ENCODE measurements at regions not wholly inside any gene's neighbourhood (a gene's known extent, or its start where the extent isn't known, plus 50 kb on each side); places are given as distances from the start of the nearest gene placed in this dataset.

- no peak overlapping the region for H3K9ac ChIP-seq (ENCODE audit: low read length in 5 of 5)
- no peak overlapping the region for H3K27ac ChIP-seq (ENCODE audit: low read depth, low read length)
- no peak overlapping the region for H3K4me3 ChIP-seq (ENCODE audit: low read depth in 1 of 5, low read length in 5 of 5)
- H3K36me3 ChIP-seq (ENCODE audit: control insufficient read depth in 5 of 5, insufficient read depth in 5 of 5, low read length in 5 of 5) = no peaks in the 10 kb centered on the region
- peaks cover 0 to 2% (median 0%) of the 10 kb centered on the region in 5 donors for H3K9me3 ChIP-seq (ENCODE audit: control insufficient read depth in 5 of 5, low read length in 5 of 5)
- peaks cover 0 to 19% (median 6%) of the 10 kb centered on the region in 5 donors for H3K4me1 ChIP-seq (ENCODE audit: control insufficient read depth in 5 of 5, insufficient read depth in 5 of 5, low read length in 5 of 5)
- no peaks in the 10 kb centered on the region for H3K27me3 ChIP-seq (ENCODE audit: control insufficient read depth in 5 of 5, insufficient read depth in 4 of 5, low read length in 5 of 5)
Measured at GRCh38 chr6:133814797-133815196, 74.1 kb upstream of the TCF21 start.

GRCh38 chr6:133815313-133815712 is 73.6 kb upstream of the TCF21 start:
- Histone ChIP-seq H3K9ac (ENCODE audit: low read length in 5 of 5) (no peak overlapping the region), H3K27ac (ENCODE audit: low read depth, low read length) (no peak overlapping the region), H3K27me3 (ENCODE audit: control insufficient read depth in 5 of 5, insufficient read depth in 4 of 5, low read length in 5 of 5) (no peaks in the 10 kb centered on the region), H3K36me3 (ENCODE audit: control insufficient read depth in 5 of 5, insufficient read depth in 5 of 5, low read length in 5 of 5) (no peaks in the 10 kb centered on the region), H3K9me3 (ENCODE audit: control insufficient read depth in 5 of 5, low read length in 5 of 5) (peaks cover 0 to 2% (median 0%) of the 10 kb centered on the region in 5 donors), H3K4me3 (ENCODE audit: low read depth in 1 of 5, low read length in 5 of 5) (no peak overlapping the region), H3K4me1 (ENCODE audit: control insufficient read depth in 5 of 5, insufficient read depth in 5 of 5, low read length in 5 of 5) (peaks cover 0 to 19% (median 6%) of the 10 kb centered on the region in 5 donors)

GRCh38 chr6:133816171-133816570 is 72.7 kb upstream of the TCF21 start:
- no peak overlapping the region for H3K9ac ChIP-seq (ENCODE audit: low read length in 5 of 5)
- peaks cover 0 to 19% (median 6%) of the 10 kb centered on the region in 5 donors for H3K4me1 ChIP-seq (ENCODE audit: control insufficient read depth in 5 of 5, insufficient read depth in 5 of 5, low read length in 5 of 5)
- no peak overlapping the region for H3K4me3 ChIP-seq (ENCODE audit: low read depth in 1 of 5, low read length in 5 of 5)
- H3K27ac ChIP-seq (ENCODE audit: low read depth, low read length) = no peak overlapping the region
- peaks cover 0 to 2% (median 0%) of the 10 kb centered on the region in 5 donors for H3K9me3 ChIP-seq (ENCODE audit: control insufficient read depth in 5 of 5, low read length in 5 of 5)
- H3K27me3 ChIP-seq (ENCODE audit: control insufficient read depth in 5 of 5, insufficient read depth in 4 of 5, low read length in 5 of 5) = no peaks in the 10 kb centered on the region
- H3K36me3 ChIP-seq (ENCODE audit: control insufficient read depth in 5 of 5, insufficient read depth in 5 of 5, low read length in 5 of 5) = no peaks in the 10 kb centered on the region

- Histone ChIP-seq H3K9me3 (ENCODE audit: control insufficient read depth in 5 of 5, low read length in 5 of 5) (peaks cover 0 to 2% (median 0%) of the 10 kb centered on the region in 5 donors), H3K36me3 (ENCODE audit: control insufficient read depth in 5 of 5, insufficient read depth in 5 of 5, low read length in 5 of 5) (no peaks in the 10 kb centered on the region), H3K9ac (ENCODE audit: low read length in 5 of 5) (no peak overlapping the region), H3K4me1 (ENCODE audit: control insufficient read depth in 5 of 5, insufficient read depth in 5 of 5, low read length in 5 of 5) (peaks cover 0 to 19% (median 6%) of the 10 kb centered on the region in 5 donors), H3K27me3 (ENCODE audit: control insufficient read depth in 5 of 5, insufficient read depth in 4 of 5, low read length in 5 of 5) (no peaks in the 10 kb centered on the region), H3K4me3 (ENCODE audit: low read depth in 1 of 5, low read length in 5 of 5) (no peak overlapping the region), H3K27ac (ENCODE audit: low read depth, low read length) (no peak overlapping the region)
Measured at GRCh38 chr6:133817460-133818047, 71.4 kb upstream of the TCF21 start.

GRCh38 chr6:133818320-133818719 is 70.6 kb upstream of the TCF21 start:
- Histone ChIP-seq H3K4me1 (ENCODE audit: control insufficient read depth in 5 of 5, insufficient read depth in 5 of 5, low read length in 5 of 5) (peaks cover 0 to 19% (median 6%) of the 10 kb centered on the region in 5 donors), H3K4me3 (ENCODE audit: low read depth in 1 of 5, low read length in 5 of 5) (no peak overlapping the region), H3K9ac (ENCODE audit: low read length in 5 of 5) (no peak overlapping the region), H3K27me3 (ENCODE audit: control insufficient read depth in 5 of 5, insufficient read depth in 4 of 5, low read length in 5 of 5) (no peaks in the 10 kb centered on the region), H3K36me3 (ENCODE audit: control insufficient read depth in 5 of 5, insufficient read depth in 5 of 5, low read length in 5 of 5) (no peaks in the 10 kb centered on the region), H3K27ac (ENCODE audit: low read depth, low read length) (no peak overlapping the region), H3K9me3 (ENCODE audit: control insufficient read depth in 5 of 5, low read length in 5 of 5) (peaks cover 0 to 2% (median 0%) of the 10 kb centered on the region in 5 donors)

- no peak overlapping the region for H3K9ac ChIP-seq (ENCODE audit: low read length in 5 of 5)
- no peak overlapping the region for H3K4me3 ChIP-seq (ENCODE audit: low read depth in 1 of 5, low read length in 5 of 5)
- no peaks in the 10 kb centered on the region for H3K36me3 ChIP-seq (ENCODE audit: control insufficient read depth in 5 of 5, insufficient read depth in 5 of 5, low read length in 5 of 5)
- H3K27ac ChIP-seq (ENCODE audit: low read depth, low read length) = no peak overlapping the region
- H3K9me3 ChIP-seq (ENCODE audit: control insufficient read depth in 5 of 5, low read length in 5 of 5) = peaks cover 0 to 2% (median 0%) of the 10 kb centered on the region in 5 donors
- peaks cover 0 to 14% (median 4%) of the 10 kb centered on the region in 5 donors for H3K4me1 ChIP-seq (ENCODE audit: control insufficient read depth in 5 of 5, insufficient read depth in 5 of 5, low read length in 5 of 5)
- no peaks in the 10 kb centered on the region for H3K27me3 ChIP-seq (ENCODE audit: control insufficient read depth in 5 of 5, insufficient read depth in 4 of 5, low read length in 5 of 5)
Measured at GRCh38 chr6:133820208-133820607, 68.7 kb upstream of the TCF21 start.

GRCh38 chr6:133827766-133828165 is 61.1 kb upstream of the TCF21 start:
- no peaks in the 10 kb centered on the region for H3K27me3 ChIP-seq (ENCODE audit: control insufficient read depth in 5 of 5, insufficient read depth in 4 of 5, low read length in 5 of 5)
- H3K9ac ChIP-seq (ENCODE audit: low read length in 5 of 5) = no peak overlapping the region

GRCh38 chr6:133833949-133834359 is 55.0 kb upstream of the TCF21 start:
- Histone ChIP-seq H3K9me3 (ENCODE audit: control insufficient read depth in 5 of 5, low read length in 5 of 5) (no peaks in the 10 kb centered on the region), H3K27me3 (ENCODE audit: control insufficient read depth in 5 of 5, insufficient read depth in 4 of 5, low read length in 5 of 5) (no peaks in the 10 kb centered on the region), H3K36me3 (ENCODE audit: control insufficient read depth in 5 of 5, insufficient read depth in 5 of 5, low read length in 5 of 5) (no peaks in the 10 kb centered on the region), H3K27ac (ENCODE audit: low read depth, low read length) (no peak overlapping the region), H3K9ac (ENCODE audit: low read length in 5 of 5) (no peak overlapping the region), H3K4me3 (ENCODE audit: low read depth in 1 of 5, low read length in 5 of 5) (no peak overlapping the region), H3K4me1 (ENCODE audit: control insufficient read depth in 5 of 5, insufficient read depth in 5 of 5, low read length in 5 of 5) (peaks cover 2 to 8% (median 7%) of the 10 kb centered on the region in 5 donors)

More at GRCh38 chr6:133827766-133828165, 61.1 kb upstream of the TCF21 start:
- H3K4me1 ChIP-seq (ENCODE audit: control insufficient read depth in 5 of 5, insufficient read depth in 5 of 5, low read length in 5 of 5) = no peaks in the 10 kb centered on the region
- H3K9me3 ChIP-seq (ENCODE audit: control insufficient read depth in 5 of 5, low read length in 5 of 5) = no peaks in the 10 kb centered on the region
- H3K36me3 ChIP-seq (ENCODE audit: control insufficient read depth in 5 of 5, insufficient read depth in 5 of 5, low read length in 5 of 5) = no peaks in the 10 kb centered on the region
- H3K27ac ChIP-seq (ENCODE audit: low read depth, low read length) = no peak overlapping the region
- no peak overlapping the region for H3K4me3 ChIP-seq (ENCODE audit: low read depth in 1 of 5, low read length in 5 of 5)

- peaks cover 0 to 2% (median 0%) of the 10 kb centered on the region in 5 donors for H3K27me3 ChIP-seq (ENCODE audit: control insufficient read depth in 5 of 5, insufficient read depth in 4 of 5, low read length in 5 of 5)
- H3K36me3 ChIP-seq (ENCODE audit: control insufficient read depth in 5 of 5, insufficient read depth in 5 of 5, low read length in 5 of 5) = no peaks in the 10 kb centered on the region
- H3K4me1 ChIP-seq (ENCODE audit: control insufficient read depth in 5 of 5, insufficient read depth in 5 of 5, low read length in 5 of 5) = peaks cover 2 to 8% (median 7%) of the 10 kb centered on the region in 5 donors
- H3K4me3 ChIP-seq (ENCODE audit: low read depth in 1 of 5, low read length in 5 of 5) = no peak overlapping the region
- no peak overlapping the region for H3K27ac ChIP-seq (ENCODE audit: low read depth, low read length)
- H3K9me3 ChIP-seq (ENCODE audit: control insufficient read depth in 5 of 5, low read length in 5 of 5) = no peaks in the 10 kb centered on the region
- no peak overlapping the region for H3K9ac ChIP-seq (ENCODE audit: low read length in 5 of 5)
Measured at GRCh38 chr6:133834472-133835170, 54.3 kb upstream of the TCF21 start.

GRCh38 chr6:133835901-133836300 is 53.0 kb upstream of the TCF21 start:
- Histone ChIP-seq H3K4me1 (ENCODE audit: control insufficient read depth in 5 of 5, insufficient read depth in 5 of 5, low read length in 5 of 5) (peaks cover 2 to 8% (median 7%) of the 10 kb centered on the region in 5 donors), H3K9me3 (ENCODE audit: control insufficient read depth in 5 of 5, low read length in 5 of 5) (no peaks in the 10 kb centered on the region), H3K36me3 (ENCODE audit: control insufficient read depth in 5 of 5, insufficient read depth in 5 of 5, low read length in 5 of 5) (no peaks in the 10 kb centered on the region), H3K27ac (ENCODE audit: low read depth, low read length) (no peak overlapping the region), H3K4me3 (ENCODE audit: low read depth in 1 of 5, low read length in 5 of 5) (no peak overlapping the region), H3K27me3 (ENCODE audit: control insufficient read depth in 5 of 5, insufficient read depth in 4 of 5, low read length in 5 of 5) (peaks cover 0 to 2% (median 0%) of the 10 kb centered on the region in 5 donors), H3K9ac (ENCODE audit: low read length in 5 of 5) (no peak overlapping the region)
